ENCODE measurements at regions not wholly inside any gene's neighbourhood (a gene's known extent, or its start where the extent isn't known, plus 50 kb on each side); places are given as distances from the start of the nearest gene placed in this dataset.

DNA sequence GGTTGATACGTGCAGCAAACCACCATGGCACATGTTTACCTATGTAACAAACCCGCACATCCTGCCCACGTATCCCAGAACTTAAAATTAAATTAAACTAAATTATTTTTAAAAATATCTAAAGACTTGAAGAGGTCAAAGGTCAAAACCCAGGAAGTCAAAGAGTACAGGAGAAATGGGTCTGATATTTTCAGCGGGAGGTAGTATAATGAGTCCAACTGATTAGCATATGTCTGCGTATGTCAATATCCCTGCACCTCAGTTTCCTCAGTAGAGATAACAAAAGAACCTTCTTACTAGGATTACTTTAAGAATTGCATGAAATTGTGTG lies 133.0 kb downstream of the TMEM26 start:
- Histone ChIP-seq H3K9me3 (ENCODE audit: control insufficient read depth, low read length) (no peaks in the 10 kb centered on the region), H2AFZ (no peak overlapping the region), H3K27me3 (ENCODE audit: control insufficient read depth, insufficient read depth, low read length) (no peaks in the 10 kb centered on the region), H3K79me2 (no peaks in the 10 kb centered on the region), H3K4me3 (ENCODE audit: low read depth, low read length) (no peak overlapping the region), H3K9ac (no peak overlapping the region), H3K4me1 (no peaks in the 10 kb centered on the region), H3K36me3 (ENCODE audit: control insufficient read depth, insufficient read depth, low read length) (no peaks in the 10 kb centered on the region), H3K27ac (no peak overlapping the region), H3K4me2 (ENCODE audit: low read length) (no peak overlapping the region)
- TF ChIP-seq, protein P1, sequence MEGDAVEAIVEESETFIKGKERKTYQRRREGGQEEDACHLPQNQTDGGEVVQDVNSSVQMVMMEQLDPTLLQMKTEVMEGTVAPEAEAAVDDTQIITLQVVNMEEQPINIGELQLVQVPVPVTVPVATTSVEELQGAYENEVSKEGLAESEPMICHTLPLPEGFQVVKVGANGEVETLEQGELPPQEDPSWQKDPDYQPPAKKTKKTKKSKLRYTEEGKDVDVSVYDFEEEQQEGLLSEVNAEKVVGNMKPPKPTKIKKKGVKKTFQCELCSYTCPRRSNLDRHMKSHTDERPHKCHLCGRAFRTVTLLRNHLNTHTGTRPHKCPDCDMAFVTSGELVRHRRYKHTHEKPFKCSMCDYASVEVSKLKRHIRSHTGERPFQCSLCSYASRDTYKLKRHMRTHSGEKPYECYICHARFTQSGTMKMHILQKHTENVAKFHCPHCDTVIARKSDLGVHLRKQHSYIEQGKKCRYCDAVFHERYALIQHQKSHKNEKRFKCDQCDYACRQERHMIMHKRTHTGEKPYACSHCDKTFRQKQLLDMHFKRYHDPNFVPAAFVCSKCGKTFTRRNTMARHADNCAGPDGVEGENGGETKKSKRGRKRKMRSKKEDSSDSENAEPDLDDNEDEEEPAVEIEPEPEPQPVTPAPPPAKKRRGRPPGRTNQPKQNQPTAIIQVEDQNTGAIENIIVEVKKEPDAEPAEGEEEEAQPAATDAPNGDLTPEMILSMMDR (IDR thresholded peaks at IDR 0.05) = no peak

DNA sequence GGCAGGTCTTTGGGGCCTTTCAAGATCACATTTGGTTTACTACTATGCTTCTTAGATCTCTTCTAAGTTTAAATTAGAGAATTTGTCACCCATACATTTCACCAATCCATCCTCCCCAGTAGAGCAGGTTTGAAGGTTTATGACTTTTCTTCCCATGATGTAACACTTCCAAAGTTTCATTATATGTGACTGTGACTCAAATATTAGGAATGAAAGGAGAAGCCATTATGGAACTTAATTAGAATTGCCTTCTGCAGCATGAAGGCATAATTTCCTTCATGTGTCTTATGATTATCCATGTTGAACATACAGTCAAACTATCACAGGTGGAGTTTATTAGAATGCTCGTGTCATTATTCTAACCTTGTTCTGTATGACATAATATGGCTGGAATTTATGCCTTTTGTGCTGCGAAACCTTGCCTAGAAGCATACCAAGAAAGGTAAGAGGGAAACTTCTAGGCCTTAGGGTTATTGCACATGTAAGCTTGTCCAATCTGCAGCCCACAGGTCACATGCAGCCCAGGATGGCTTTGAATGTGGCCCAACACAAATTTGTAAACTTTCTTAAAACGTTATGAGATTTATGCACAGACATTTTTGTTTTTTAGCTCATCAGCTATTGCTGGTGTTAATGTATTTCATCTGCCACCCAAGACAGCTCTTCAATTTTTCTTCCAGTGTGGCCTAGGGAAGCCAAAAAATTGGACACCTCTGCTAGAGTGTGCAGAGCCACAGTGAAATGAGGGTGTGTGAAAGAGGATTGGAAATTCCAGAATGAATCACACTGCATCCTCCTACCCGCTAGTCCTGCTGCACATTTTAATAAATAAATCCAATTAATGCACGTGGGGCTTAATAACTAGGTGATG lies 133.6 kb downstream of the TMEM26 start:
- H2AFZ ChIP-seq = no peak overlapping the region
- no peaks in the 10 kb centered on the region for H3K27me3 ChIP-seq (ENCODE audit: control insufficient read depth, insufficient read depth, low read length)
- no peak overlapping the region for H3K4me3 ChIP-seq (ENCODE audit: low read depth, low read length)
- H3K36me3 ChIP-seq (ENCODE audit: control insufficient read depth, insufficient read depth, low read length) = no peaks in the 10 kb centered on the region
- no peak overlapping the region for H3K4me2 ChIP-seq (ENCODE audit: low read length)
- H3K79me2 ChIP-seq = no peaks in the 10 kb centered on the region
- H3K27ac ChIP-seq = no peak overlapping the region
- no peaks in the 10 kb centered on the region for H3K9me3 ChIP-seq (ENCODE audit: control insufficient read depth, low read length)
- no peaks in the 10 kb centered on the region for H3K4me1 ChIP-seq
- no peak overlapping the region for H3K9ac ChIP-seq
- TF ChIP-seq, protein P1 (IDR thresholded peaks at IDR 0.05) = no peak

DNA sequence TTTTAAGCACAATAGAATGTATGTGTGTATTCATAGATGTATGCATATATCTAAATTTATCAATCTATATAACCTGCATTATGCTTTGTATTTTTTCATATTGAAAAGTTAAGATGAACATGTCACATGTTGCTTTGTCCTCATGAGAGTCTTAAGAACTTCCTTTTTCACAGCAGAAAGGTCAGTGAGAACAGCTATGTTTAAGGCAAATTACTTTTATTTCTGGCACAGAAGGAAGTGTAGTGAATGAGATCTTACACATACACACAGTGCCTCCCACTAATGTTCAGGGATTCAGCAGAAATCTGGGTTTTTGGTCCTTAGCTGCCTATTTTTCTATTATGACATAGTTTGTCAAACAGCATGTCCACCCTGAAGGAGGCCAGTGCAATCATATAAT lies 134.8 kb downstream of the TMEM26 start:
- TF ChIP-seq, protein P1 (IDR thresholded peaks at IDR 0.05) = no peak
- Histone ChIP-seq H3K4me3 (ENCODE audit: low read depth, low read length) (no peak overlapping the region), H3K79me2 (no peaks in the 10 kb centered on the region), H3K36me3 (ENCODE audit: control insufficient read depth, insufficient read depth, low read length) (no peaks in the 10 kb centered on the region), H3K9me3 (ENCODE audit: control insufficient read depth, low read length) (no peaks in the 10 kb centered on the region), H2AFZ (no peak overlapping the region), H3K4me1 (no peaks in the 10 kb centered on the region), H3K27ac (no peak overlapping the region), H3K27me3 (ENCODE audit: control insufficient read depth, insufficient read depth, low read length) (no peaks in the 10 kb centered on the region), H3K4me2 (ENCODE audit: low read length) (no peak overlapping the region), H3K9ac (no peak overlapping the region)

DNA sequence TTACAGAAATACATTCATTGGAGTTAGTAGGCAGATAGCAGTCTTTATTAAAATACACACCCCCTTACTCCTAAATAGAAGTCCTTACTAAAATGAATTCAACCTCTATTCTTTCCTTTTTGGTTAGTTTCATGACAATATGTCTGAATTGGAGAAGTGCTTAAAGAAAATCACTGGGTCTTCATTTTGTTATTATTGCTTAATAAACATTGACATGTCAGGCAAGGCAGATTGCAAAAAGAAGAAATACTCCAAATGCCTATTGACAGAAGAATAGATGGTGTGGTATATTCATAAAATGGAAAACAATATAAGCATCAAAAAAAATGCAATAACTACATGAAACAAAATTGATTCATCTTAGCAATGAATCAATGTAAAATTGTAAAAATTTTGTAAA lies 135.5 kb downstream of the TMEM26 start:
- H3K27ac ChIP-seq = no peak overlapping the region
- H3K9me3 ChIP-seq (ENCODE audit: control insufficient read depth, low read length) = no peaks in the 10 kb centered on the region
- H2AFZ ChIP-seq = no peak overlapping the region
- no peak overlapping the region for H3K9ac ChIP-seq
- H3K4me3 ChIP-seq (ENCODE audit: low read depth, low read length) = no peak overlapping the region
- H3K27me3 ChIP-seq (ENCODE audit: control insufficient read depth, insufficient read depth, low read length) = no peaks in the 10 kb centered on the region
- no peak overlapping the region for H3K4me2 ChIP-seq (ENCODE audit: low read length)
- no peaks in the 10 kb centered on the region for H3K4me1 ChIP-seq
- H3K36me3 ChIP-seq (ENCODE audit: control insufficient read depth, insufficient read depth, low read length) = no peaks in the 10 kb centered on the region
- H3K79me2 ChIP-seq = no peaks in the 10 kb centered on the region
- TF ChIP-seq, protein P1 (IDR thresholded peaks at IDR 0.05) = no peak

Measured in parathyroid adenoma (tissue), 2 donors.